ENCODE measurements at regions not wholly inside any gene's neighbourhood (a gene's known extent, or its start where the extent isn't known, plus 50 kb on each side); places are given as distances from the start of the nearest gene placed in this dataset.

DNA sequence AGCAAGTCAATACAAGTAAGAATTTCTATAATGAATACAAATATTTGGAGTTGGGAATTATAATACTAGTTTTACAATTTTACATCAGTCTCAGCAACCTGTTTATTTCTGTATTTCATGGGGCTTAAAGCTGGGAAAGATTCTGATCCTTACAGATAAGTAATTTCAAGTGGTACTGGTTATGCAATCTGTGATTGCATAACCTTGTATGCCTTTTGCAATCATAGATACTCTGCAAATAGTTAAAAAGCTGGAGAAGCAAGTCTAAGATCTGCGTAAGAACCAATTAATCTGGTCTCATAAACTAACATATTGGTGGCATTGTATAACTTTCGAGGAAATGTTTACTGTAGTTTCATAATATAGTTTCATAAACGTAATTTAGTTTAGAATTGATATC, 198.3 kb upstream of the PGR start:
- TF ChIP-seq, protein P1, sequence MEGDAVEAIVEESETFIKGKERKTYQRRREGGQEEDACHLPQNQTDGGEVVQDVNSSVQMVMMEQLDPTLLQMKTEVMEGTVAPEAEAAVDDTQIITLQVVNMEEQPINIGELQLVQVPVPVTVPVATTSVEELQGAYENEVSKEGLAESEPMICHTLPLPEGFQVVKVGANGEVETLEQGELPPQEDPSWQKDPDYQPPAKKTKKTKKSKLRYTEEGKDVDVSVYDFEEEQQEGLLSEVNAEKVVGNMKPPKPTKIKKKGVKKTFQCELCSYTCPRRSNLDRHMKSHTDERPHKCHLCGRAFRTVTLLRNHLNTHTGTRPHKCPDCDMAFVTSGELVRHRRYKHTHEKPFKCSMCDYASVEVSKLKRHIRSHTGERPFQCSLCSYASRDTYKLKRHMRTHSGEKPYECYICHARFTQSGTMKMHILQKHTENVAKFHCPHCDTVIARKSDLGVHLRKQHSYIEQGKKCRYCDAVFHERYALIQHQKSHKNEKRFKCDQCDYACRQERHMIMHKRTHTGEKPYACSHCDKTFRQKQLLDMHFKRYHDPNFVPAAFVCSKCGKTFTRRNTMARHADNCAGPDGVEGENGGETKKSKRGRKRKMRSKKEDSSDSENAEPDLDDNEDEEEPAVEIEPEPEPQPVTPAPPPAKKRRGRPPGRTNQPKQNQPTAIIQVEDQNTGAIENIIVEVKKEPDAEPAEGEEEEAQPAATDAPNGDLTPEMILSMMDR (conservative IDR thresholded peaks at IDR 0.05): no peak
- H3K27me3 Mint-ChIP-seq (ENCODE audit: low read depth): peaks cover 22% of the 10 kb centered on the region
- no peak overlapping the region for H3K4me3 Mint-ChIP-seq
- no peaks in the 10 kb centered on the region for H3K9me3 Mint-ChIP-seq
- H3K36me3 Mint-ChIP-seq (ENCODE audit: low read depth): no peaks in the 10 kb centered on the region
- H3K27ac Mint-ChIP-seq (ENCODE audit: unreplicated experiment): no peak overlapping the region
- DNase-seq (ENCODE audit: low read depth, low spot score): no peak
- H3K4me1 Mint-ChIP-seq: no peaks in the 10 kb centered on the region

DNA sequence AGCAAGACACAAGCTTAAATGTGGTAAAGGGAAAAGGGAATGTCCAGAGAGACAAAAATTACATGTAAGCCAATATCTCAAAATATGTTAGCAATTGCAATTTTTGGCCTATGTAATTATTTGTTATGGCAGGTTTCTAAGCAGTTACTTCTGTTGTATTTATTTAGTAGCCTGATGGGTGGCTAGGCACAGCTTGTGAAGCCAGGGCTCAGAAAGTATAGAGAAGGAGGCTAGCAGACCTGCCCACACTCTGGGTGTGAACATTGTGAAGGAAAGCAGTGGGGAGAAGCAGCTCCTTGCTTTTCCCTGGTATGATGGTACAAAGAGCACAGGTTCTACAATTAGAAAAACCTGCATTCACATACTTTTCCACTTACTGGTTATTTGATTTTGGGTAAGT, 196.5 kb upstream of the PGR start:
- H3K27me3 Mint-ChIP-seq (ENCODE audit: low read depth): peaks cover 17% of the 10 kb centered on the region
- no peak for DNase-seq (ENCODE audit: low read depth, low spot score)
- H3K9me3 Mint-ChIP-seq: no peaks in the 10 kb centered on the region
- no peak overlapping the region for H3K27ac Mint-ChIP-seq (ENCODE audit: unreplicated experiment)
- H3K36me3 Mint-ChIP-seq (ENCODE audit: low read depth): no peaks in the 10 kb centered on the region
- no peak overlapping the region for H3K4me3 Mint-ChIP-seq
- TF ChIP-seq, protein P1 (conservative IDR thresholded peaks at IDR 0.05): no peak
- H3K4me1 Mint-ChIP-seq: no peaks in the 10 kb centered on the region

DNA sequence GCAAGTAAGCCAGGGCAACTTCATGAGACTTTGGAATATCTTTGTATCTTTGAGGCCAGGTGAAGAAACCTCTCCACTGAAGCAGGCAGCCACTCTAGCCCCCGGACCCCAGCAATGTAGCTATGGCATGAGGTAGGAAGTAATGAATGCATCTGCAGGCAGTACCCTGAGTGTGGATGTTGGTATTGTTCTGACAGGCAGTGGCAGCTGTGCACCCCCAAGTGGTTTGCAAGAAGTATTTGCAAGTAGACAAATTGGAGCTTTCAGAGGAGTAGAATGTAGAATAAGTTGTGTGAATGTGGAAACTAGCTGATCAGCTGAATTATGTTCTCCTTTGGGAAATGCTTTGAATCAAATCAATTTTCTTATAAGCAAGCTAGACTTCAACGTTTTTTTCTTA, 194.4 kb upstream of the PGR start:
- TF ChIP-seq, protein P1 (conservative IDR thresholded peaks at IDR 0.05): no peak
- Mint-ChIP-seq H3K4me1 (no peaks in the 10 kb centered on the region), H3K27ac (ENCODE audit: unreplicated experiment) (no peak overlapping the region), H3K36me3 (ENCODE audit: low read depth) (no peaks in the 10 kb centered on the region), H3K27me3 (ENCODE audit: low read depth) (peaks cover 8% of the 10 kb centered on the region), H3K4me3 (no peak overlapping the region), H3K9me3 (no peaks in the 10 kb centered on the region)
- no peak for DNase-seq (ENCODE audit: low read depth, low spot score)

DNA sequence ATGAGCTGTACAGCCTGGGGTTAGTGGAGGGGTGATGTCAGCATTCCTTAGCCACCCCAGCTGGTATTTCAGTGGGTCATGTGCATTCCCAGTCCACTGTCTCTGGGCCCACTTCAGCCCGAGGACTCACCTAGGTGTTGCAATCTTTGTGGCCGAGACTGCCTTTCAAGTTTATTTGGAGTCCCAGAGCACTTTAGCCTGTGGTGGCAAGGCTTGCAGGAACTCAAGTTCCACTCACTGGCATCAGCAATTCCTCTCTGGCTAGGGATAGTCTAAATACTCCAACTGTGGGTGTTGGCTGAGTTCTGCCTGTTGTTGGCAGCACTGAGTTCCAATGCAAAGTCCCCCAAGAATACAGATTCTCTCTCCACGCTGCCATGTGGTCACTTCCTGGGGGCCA, 191.6 kb upstream of the PGR start:
- no peaks in the 10 kb centered on the region for H3K27me3 Mint-ChIP-seq (ENCODE audit: low read depth)

DNA sequence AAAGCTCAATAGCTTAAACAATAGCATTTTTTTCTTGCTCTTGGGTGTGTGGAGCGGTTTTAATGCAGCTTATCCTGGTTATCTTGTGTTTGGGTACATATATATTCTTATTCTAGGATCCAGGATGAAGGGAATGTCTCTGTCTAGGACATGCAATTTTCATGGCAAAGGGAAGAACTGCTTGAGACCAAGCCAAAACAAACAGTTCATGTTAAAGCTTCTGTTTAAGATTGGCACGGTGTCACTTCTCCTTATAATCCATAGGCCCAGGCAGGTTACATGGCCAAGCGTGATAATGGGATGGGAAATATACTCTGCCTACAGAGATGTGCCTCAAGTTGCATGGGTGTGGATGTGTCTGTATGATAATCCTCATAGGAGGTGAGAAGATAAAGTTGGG, 177.1 kb upstream of the PGR start:
- Mint-ChIP-seq H3K27ac (ENCODE audit: unreplicated experiment) (no peak overlapping the region), H3K36me3 (ENCODE audit: low read depth) (no peaks in the 10 kb centered on the region), H3K27me3 (ENCODE audit: low read depth) (no peaks in the 10 kb centered on the region), H3K4me1 (no peaks in the 10 kb centered on the region), H3K4me3 (no peak overlapping the region), H3K9me3 (peaks cover 4% of the 10 kb centered on the region)
- TF ChIP-seq, protein P1 (conservative IDR thresholded peaks at IDR 0.05): no peak
- no peak for DNase-seq (ENCODE audit: low read depth, low spot score)

More for the DNA sequence above, 191.6 kb upstream of the PGR start:
- Mint-ChIP-seq H3K4me1 (no peaks in the 10 kb centered on the region), H3K4me3 (no peak overlapping the region), H3K9me3 (peaks cover 2% of the 10 kb centered on the region), H3K36me3 (ENCODE audit: low read depth) (peaks cover 4% of the 10 kb centered on the region), H3K27ac (ENCODE audit: unreplicated experiment) (no peak overlapping the region)
- TF ChIP-seq, protein P1 (conservative IDR thresholded peaks at IDR 0.05): no peak
- DNase-seq (ENCODE audit: low read depth, low spot score): no peak

DNA sequence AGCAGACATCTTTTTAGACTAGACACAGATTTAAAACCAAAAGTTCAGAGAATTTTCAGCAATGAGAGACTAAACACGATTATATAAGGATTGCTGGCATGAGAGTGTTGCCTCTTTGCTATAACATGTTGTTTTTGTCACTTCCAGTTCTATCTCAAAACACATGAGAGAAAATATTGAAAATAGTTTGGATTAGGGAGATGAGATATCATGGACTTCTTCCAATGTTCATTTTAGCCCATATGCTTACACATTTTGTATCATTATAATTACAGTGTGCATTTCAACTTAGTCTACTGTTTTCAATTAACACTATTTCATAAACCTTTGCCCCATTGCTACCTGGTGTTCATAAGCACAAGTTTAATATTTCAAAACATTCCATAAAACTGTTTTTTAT, 175.9 kb upstream of the PGR start:
- no peaks in the 10 kb centered on the region for H3K27me3 Mint-ChIP-seq (ENCODE audit: low read depth)
- DNase-seq (ENCODE audit: low read depth, low spot score): no peak
- TF ChIP-seq, protein P1 (conservative IDR thresholded peaks at IDR 0.05): no peak
- no peaks in the 10 kb centered on the region for H3K36me3 Mint-ChIP-seq (ENCODE audit: low read depth)
- no peaks in the 10 kb centered on the region for H3K4me1 Mint-ChIP-seq
- H3K9me3 Mint-ChIP-seq: peaks cover 2% of the 10 kb centered on the region
- no peak overlapping the region for H3K4me3 Mint-ChIP-seq
- no peak overlapping the region for H3K27ac Mint-ChIP-seq (ENCODE audit: unreplicated experiment)
